ENCODE measurements at regions not wholly inside any gene's neighbourhood (a gene's known extent, or its start where the extent isn't known, plus 50 kb on each side); places are given as distances from the start of the nearest gene placed in this dataset.

DNA sequence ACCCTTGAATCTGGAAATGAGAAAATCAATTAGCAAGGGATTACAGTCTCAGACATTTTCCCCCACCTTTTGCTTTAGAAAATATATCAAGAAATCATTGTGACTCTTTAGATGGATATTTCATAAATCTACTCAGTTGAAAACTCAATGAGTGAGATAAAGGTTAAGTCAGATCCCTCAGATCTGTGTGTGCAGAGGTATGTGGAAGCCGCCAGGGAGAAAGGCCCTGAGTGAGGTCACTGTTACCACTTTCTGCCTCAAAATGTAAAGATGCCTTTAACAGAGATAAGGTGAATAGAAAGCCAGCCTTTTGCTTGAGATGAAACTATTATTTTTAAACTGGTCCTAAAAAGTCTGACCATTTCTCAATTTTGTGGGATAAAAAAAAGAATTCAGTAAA is 225.6 kb upstream of the HES1 start:
- TF ChIP-seq, protein P1, sequence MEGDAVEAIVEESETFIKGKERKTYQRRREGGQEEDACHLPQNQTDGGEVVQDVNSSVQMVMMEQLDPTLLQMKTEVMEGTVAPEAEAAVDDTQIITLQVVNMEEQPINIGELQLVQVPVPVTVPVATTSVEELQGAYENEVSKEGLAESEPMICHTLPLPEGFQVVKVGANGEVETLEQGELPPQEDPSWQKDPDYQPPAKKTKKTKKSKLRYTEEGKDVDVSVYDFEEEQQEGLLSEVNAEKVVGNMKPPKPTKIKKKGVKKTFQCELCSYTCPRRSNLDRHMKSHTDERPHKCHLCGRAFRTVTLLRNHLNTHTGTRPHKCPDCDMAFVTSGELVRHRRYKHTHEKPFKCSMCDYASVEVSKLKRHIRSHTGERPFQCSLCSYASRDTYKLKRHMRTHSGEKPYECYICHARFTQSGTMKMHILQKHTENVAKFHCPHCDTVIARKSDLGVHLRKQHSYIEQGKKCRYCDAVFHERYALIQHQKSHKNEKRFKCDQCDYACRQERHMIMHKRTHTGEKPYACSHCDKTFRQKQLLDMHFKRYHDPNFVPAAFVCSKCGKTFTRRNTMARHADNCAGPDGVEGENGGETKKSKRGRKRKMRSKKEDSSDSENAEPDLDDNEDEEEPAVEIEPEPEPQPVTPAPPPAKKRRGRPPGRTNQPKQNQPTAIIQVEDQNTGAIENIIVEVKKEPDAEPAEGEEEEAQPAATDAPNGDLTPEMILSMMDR (IDR thresholded peaks at IDR 0.05), result no peak
- no peak for TF ChIP-seq POLR2A (IDR thresholded peaks at IDR 0.05)
- TF ChIP-seq EP300 (IDR thresholded peaks at IDR 0.05), result no peak
- TF ChIP-seq POLR2AphosphoS5 (IDR thresholded peaks at IDR 0.05), result no peak

All from stomach (tissue), 4 donors.